HG03097 (cell line): ENCODE measurements at regions not wholly inside any gene's neighbourhood (a gene's known extent, or its start where the extent isn't known, plus 50 kb on each side); places are given as distances from the start of the nearest gene placed in this dataset.
"Not testable (repeated sequence)": the region's sequence is repeated elsewhere in the genome, so short reads cannot be mapped to it uniquely, and the experiment has no call there.

ENCODE experiments used
- ATAC-seq: cut with Tn5 transposase; IDR thresholded peaks from one replicate; pipeline ENCODE4 v1.9.1; 2021; ENCODE audit not compliant: unreplicated experiment, low FRiP score

- no peak for ATAC-seq
These were observed 132.8 kb upstream of the SLC7A11 start for GRCh38 chr4:138374947-138375346.

GRCh38 chr4:138367942-138368341 is 125.8 kb upstream of the SLC7A11 start:
- ATAC-seq = no peak

DNA sequence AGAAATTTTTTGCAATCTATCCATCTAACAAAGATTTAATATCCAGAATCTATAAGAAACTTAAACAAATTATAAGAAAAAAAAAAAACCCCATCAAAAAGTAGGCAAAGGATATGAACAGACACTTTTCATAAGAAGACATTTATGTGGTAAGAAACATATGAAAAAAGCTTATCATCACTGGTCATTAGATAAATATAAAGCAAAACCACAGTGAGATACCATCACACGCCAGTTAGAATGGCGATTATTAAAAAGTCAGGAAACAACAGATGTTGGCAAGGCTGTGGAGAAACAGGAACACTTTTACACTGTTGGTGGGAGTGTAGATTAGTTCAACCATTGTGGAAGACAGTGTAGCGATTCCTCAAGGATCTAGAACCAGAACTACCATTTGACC is 110.3 kb upstream of the SLC7A11 start:
- ATAC-seq = not testable (repeated sequence)

DNA sequence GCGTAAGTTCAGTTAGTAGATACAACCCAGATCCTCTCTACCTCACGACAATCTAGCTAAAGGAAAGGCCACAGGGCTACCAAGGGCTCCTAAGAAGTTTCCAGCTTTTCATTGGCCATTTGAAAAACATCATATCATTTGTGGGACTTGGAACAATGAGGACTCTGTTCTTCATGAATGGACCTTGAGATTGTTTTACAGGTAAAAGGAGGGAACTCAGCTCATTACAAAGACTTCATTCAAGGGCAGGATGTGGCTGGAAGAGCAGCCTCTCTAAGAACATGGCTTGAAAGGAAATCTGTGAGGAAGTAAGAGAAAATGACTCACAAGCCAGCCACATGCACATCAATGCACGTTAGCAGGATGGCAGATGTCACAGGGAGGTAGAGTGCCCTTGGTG is 105.9 kb upstream of the SLC7A11 start:
- ATAC-seq = peak; percentile 71

DNA sequence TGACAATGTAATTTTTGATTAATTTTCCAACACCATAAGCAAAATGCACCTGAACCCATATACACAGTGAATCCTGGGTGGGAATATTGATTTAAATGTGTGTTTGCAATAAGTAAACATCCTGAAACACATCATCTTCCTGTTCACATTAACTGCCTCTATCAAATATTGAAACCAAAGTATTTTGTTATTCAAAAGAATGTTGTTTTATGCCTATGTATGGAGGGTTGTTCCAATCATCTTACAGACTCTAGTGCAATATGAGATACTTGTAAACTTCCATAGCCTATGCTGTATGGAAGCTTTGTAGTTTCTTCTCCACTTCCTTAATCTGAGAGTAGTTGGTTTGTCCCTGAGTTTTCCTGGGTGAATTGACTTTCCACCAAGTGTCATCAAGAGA is 105.4 kb upstream of the SLC7A11 start:
- no peak for ATAC-seq

- no peak for ATAC-seq
These were observed 102.7 kb upstream of the SLC7A11 start for GRCh38 chr4:138344851-138345250.

- ATAC-seq = no peak
These were observed 101.9 kb upstream of the SLC7A11 start for GRCh38 chr4:138344054-138344453.

DNA sequence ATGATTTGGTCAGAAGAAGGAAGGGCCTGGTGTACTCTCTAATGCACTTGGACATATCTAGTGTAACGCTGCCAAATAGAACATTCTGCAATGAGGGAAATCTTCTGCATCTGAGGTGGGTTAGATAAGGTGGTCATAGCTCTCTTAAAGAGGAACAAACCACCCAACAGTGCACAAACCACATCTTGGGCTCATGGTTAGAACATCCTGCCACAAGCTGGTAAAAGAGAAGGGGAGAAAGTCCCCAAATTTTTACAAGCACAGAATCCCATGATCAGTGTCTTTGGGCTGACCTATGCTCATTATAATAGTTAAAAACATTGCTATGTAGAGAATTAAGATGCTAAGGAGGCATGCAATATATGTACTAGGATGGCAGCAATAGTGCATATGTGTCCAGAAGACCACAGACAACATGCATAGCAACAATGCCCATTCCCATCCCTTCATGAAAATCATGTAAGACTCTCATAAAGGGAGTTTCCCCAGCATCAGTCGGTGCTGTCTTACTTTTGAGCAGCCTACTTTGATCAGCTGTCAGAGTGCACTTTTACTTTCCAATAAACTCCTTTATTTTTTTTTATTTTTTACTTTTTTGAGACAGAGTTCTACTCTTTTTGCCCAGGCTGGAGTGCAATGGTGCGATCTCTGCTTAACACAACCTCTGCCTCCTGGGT is 99.7 kb upstream of the SLC7A11 start:
- peak; percentile 58 for ATAC-seq

DNA sequence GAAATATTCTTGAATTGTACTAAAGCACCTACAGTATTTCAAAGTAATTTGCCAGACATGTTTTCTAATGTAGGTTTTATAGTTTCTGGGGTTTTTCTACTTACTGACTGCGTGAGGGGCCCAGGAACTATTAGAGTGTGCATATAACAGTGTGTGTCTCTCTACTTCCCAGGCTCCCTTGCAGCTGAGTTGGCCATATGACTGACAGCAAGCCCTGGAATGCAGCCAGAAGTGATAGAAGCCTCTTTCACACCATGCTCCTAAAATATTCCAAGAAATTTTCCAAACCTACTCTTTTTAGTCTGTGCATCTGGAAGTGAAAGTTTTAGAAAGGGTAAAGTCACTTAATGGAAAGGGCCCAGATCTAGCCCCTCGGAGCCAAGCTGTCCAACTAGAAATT is 96.7 kb upstream of the SLC7A11 start:
- ATAC-seq = no peak

DNA sequence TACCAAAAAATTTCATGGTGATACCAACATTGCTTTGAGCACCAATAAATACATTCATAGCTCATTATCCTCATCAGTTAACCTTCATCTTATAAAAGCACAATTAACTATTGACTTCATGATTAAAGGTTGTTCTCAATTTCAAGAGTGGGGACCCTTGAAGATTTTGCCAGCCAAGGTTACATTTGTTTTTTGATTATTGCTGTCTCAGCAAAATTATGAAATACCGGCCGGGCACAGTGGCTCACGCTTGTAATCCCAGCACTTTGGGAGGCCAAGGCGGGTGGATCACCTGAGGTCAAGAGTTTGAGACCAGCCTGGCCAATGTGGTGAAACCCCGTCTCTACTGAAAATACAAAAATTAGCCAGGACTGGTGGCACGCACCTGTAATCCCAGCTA is 96.1 kb upstream of the SLC7A11 start:
- ATAC-seq = not testable (repeated sequence)

DNA sequence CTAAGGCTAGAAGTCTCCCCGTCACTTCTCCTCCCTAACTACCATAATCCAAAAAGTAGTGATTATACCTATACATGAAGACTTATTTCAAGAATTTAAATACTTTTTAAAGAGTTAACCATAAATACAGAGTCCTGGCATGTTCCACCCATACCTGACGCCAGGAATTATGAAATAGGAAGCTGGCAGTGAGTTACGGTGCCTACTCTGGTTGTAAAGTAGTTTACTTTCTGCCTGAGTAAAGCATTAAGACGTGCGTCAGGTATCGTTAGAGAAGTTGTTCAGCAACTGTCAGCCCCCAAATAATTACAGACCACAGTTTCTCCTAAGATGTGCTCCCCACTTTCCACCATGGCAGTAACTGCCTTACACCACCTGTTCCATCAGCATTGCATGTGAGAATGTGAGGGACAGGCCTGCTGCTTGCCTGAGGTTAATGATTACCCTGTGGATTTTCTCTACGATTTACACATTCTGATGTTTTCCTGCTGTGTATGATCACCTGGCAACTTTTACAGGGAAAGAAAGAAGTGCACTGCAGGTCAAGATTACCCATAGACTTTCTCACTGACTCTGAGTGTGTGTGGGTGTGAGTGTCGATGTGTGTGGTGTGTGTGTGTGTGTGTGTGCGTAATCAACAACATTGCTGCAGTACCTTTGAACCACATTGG is 92.3 kb upstream of the SLC7A11 start:
- no peak for ATAC-seq

DNA sequence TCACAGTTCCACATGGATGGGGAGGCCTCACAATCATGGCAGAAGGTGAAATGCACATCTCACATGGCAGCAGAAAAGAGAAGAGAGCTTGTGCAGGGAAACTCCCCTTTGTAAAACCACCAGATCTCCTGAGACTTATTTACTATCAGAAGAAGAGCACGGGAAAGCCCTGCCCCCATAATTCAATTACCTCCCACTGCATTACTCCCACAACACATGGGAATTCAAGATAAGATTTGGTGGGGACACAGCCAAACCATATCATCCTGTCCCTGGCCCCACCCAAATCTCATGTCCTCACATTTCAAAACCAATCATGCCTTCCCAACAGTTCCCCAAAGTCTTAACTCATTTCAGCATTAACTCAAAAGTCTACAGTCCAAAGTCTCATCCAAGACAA is 90.3 kb upstream of the SLC7A11 start:
- not testable (repeated sequence) for ATAC-seq

- ATAC-seq = no peak
These were observed 88.4 kb upstream of the SLC7A11 start for GRCh38 chr4:138330531-138330930.

DNA sequence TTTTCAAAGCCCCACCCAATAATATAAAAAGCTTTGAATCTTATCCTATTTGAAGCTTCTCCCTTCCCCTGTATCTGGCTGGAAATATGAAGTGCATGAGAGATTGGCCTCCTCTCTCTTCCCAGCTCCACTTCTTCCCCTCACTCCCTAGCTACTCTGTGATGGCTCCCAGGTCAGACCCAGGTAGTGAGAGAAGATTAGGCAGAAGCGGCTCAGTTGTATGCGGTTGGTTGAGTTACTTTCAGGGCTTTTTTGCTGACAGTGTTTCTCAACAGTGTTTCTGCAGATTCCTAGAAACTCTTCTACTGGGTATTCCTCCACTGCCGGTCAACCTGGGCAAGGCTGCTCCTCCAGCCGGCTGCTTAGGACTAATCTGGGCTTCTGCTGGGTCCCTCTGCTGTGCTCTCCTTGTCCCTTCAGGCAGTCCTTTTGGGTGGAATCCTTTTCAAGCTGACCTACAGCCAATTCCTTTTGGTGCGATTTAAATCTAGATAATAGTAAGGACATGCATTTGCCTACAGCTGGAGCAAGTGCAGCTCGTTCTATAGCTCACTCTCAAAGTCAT is 87.4 kb upstream of the SLC7A11 start:
- ATAC-seq = no peak

- no peak for ATAC-seq
These were observed 85.2 kb upstream of the SLC7A11 start for GRCh38 chr4:138327338-138327737.

GRCh38 chr4:138320831-138321230 is 78.7 kb upstream of the SLC7A11 start:
- no peak for ATAC-seq

- ATAC-seq = no peak
These were observed 77.9 kb upstream of the SLC7A11 start for GRCh38 chr4:138320030-138320429.

- no peak for ATAC-seq
These were observed 75.1 kb upstream of the SLC7A11 start for GRCh38 chr4:138317175-138317748.

DNA sequence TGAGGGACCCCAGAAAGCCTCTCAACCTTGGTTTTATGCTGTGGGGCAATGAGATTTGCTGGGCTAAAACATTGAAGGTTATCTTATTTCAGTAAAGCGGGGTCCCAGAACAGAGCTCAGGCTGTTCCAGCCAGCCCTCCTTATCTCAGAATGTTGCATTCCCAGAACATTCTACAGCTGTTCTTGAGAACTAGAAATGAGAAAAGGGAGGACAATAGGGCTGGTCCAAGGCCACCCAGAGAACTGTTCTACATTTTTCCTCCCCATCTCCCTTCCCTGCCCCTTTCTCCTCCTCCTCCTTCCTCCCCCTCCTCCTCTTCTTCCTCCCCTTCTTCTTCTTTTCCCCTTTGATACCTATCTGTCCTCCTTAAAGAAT is 70.4 kb upstream of the SLC7A11 start:
- no peak for ATAC-seq

GRCh38 chr4:138311771-138312535 is 69.8 kb upstream of the SLC7A11 start:
- no peak for ATAC-seq

GRCh38 chr4:138310991-138311390 is 68.8 kb upstream of the SLC7A11 start:
- ATAC-seq = no peak
